HEK293T (cell line): ENCODE measurements at regions not wholly inside any gene's neighbourhood (a gene's known extent, or its start where the extent isn't known, plus 50 kb on each side); places are given as distances from the start of the nearest gene placed in this dataset.

Experiments used
- BHLHE40 ChIP-seq: fragments of 450-650 bp; IDR thresholded peaks from 2 replicates; pipeline ENCODE4 v1.6.1; 2016; ENCODE audit warnings: mild to moderate bottlenecking, moderate library complexity, borderline replicate concordance
- SP1 ChIP-seq: fragments of 450-650 bp; IDR thresholded peaks from 2 replicates; pipeline ENCODE4 v1.6.1; 2017
- SUZ12 ChIP-seq: fragments of 450-650 bp; IDR thresholded peaks from 2 replicates; pipeline ENCODE4 v1.6.1; 2016; ENCODE audit warnings: mild to moderate bottlenecking

- TF ChIP-seq BHLHE40 = no peak
- TF ChIP-seq SUZ12 = no peak
- no peak for TF ChIP-seq SP1
Observed at GRCh38 chr11:13136272-13136596, 127.1 kb downstream of the RASSF10 start.
